ENCODE measurements at regions not wholly inside any gene's neighbourhood (a gene's known extent, or its start where the extent isn't known, plus 50 kb on each side); places are given as distances from the start of the nearest gene placed in this dataset.

- no peak for TF ChIP-seq CTCF (IDR thresholded peaks at IDR 0.05; ENCODE audit: low read depth, low read length)
- no peaks in the 10 kb centered on the region for H3K27me3 ChIP-seq (ENCODE audit: control insufficient read depth, insufficient read depth, low read length)
- CTCF ChIA-PET, result no interaction called here
- H3K4me3 ChIP-seq (ENCODE audit: low read depth, low read length), result no peak overlapping the region
- H3K9me3 ChIP-seq (ENCODE audit: control insufficient read depth, insufficient read depth, low read length), result peaks cover 5% of the 10 kb centered on the region; the same call in 1 of the 2 replicates
- no peak overlapping the region for H3K27ac ChIP-seq (ENCODE audit: low read depth, low read length)
- POLR2A ChIA-PET, result no interaction called here
- DNase-seq (ENCODE audit: low read depth, low spot score), result no peak
Measured at GRCh38 chr4:67236318-67236717, 309.0 kb downstream of the CENPC start.

GRCh38 chr4:67234296-67234695 is 311.0 kb downstream of the CENPC start:
- ChIA-PET POLR2A (no interaction called here), CTCF (no interaction called here)
- TF ChIP-seq CTCF (IDR thresholded peaks at IDR 0.05; ENCODE audit: low read depth, low read length), result no peak
- Histone ChIP-seq H3K27me3 (ENCODE audit: control insufficient read depth, insufficient read depth, low read length) (no peaks in the 10 kb centered on the region), H3K27ac (ENCODE audit: low read depth, low read length) (no peak overlapping the region), H3K9me3 (ENCODE audit: control insufficient read depth, insufficient read depth, low read length) (peaks cover 2% of the 10 kb centered on the region; the same call in 1 of the 2 replicates), H3K4me3 (ENCODE audit: low read depth, low read length) (no peak overlapping the region)
- no peak for DNase-seq (ENCODE audit: low read depth, low spot score)

- CTCF ChIA-PET, result no interaction called here
- Histone ChIP-seq H3K9me3 (ENCODE audit: control insufficient read depth, insufficient read depth, low read length) (peaks cover 2% of the 10 kb centered on the region; the same call in 1 of the 2 replicates), H3K4me3 (ENCODE audit: low read depth, low read length) (no peak overlapping the region), H3K27ac (ENCODE audit: low read depth, low read length) (no peak overlapping the region), H3K27me3 (ENCODE audit: control insufficient read depth, insufficient read depth, low read length) (no peaks in the 10 kb centered on the region)
- POLR2A ChIA-PET, result no interaction called here
- DNase-seq (ENCODE audit: low read depth, low spot score), result no peak
- TF ChIP-seq CTCF (IDR thresholded peaks at IDR 0.05; ENCODE audit: low read depth, low read length), result no peak
Measured at GRCh38 chr4:67229148-67229547, 316.2 kb downstream of the CENPC start.

GRCh38 chr4:67220861-67221260 is 324.4 kb downstream of the CENPC start:
- ChIA-PET CTCF (no interaction called here), POLR2A (no interaction called here)
- Histone ChIP-seq H3K4me3 (ENCODE audit: low read depth, low read length) (no peak overlapping the region), H3K27ac (ENCODE audit: low read depth, low read length) (no peak overlapping the region), H3K27me3 (ENCODE audit: control insufficient read depth, insufficient read depth, low read length) (no peaks in the 10 kb centered on the region), H3K9me3 (ENCODE audit: control insufficient read depth, insufficient read depth, low read length) (peaks cover 5% of the 10 kb centered on the region; the same call in 1 of the 2 replicates)
- no peak for TF ChIP-seq CTCF (IDR thresholded peaks at IDR 0.05; ENCODE audit: low read depth, low read length)
- DNase-seq (ENCODE audit: low read depth, low spot score), result no peak

GRCh38 chr4:67218883-67219282 is 326.4 kb downstream of the CENPC start:
- Histone ChIP-seq H3K27ac (ENCODE audit: low read depth, low read length) (no peak overlapping the region), H3K4me3 (ENCODE audit: low read depth, low read length) (no peak overlapping the region), H3K27me3 (ENCODE audit: control insufficient read depth, insufficient read depth, low read length) (no peaks in the 10 kb centered on the region), H3K9me3 (ENCODE audit: control insufficient read depth, insufficient read depth, low read length) (peaks cover 5% of the 10 kb centered on the region; the same call in 1 of the 2 replicates)
- ChIA-PET CTCF (no interaction called here), POLR2A (no interaction called here)
- DNase-seq (ENCODE audit: low read depth, low spot score), result no peak
- no peak for TF ChIP-seq CTCF (IDR thresholded peaks at IDR 0.05; ENCODE audit: low read depth, low read length)

All from AG04450 (cell line).